ENCODE measurements at regions not wholly inside any gene's neighbourhood (a gene's known extent, or its start where the extent isn't known, plus 50 kb on each side); places are given as distances from the start of the nearest gene placed in this dataset.
"Not testable (repeated sequence)": the region's sequence is repeated elsewhere in the genome, so short reads cannot be mapped to it uniquely, and the experiment has no call there.

DNA sequence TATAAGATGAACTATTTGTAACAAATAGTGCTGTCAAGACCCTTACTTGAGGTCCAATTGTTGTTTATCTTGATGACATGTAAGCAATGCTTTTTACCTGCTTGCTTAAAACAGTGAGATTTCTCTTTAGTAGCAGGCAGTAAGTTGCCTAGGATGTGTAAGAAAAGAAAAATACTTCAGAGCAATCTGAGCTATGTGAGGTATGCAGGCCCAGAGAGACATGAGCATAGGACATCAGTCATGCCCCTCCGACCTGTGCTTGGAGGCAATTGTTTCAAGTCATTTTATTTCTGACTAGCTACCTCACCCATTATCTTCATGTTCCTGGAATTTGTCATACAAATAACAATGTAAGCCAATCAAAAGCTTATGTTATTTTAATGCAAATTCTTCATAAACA, 930.6 kb upstream of the FBXO33 start:
- FAIRE-seq, result no peak

DNA sequence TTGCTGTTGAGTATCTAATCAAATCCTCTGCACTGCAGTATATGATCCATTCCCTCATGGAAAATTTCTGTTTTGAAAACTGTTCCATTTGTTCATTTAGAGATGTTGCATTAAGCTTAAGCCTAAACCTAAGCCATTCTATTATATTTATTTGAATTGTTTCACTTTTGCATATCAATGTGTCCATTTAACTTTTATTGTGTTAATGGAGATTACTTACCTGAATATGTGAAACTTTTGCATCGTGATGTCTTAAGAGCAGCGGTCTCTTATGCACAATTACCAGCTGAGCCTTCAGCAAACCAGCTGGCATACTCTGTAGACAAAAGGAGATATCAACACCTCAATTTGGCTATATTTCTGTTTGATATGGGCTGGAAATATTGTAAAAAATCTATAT, 922.5 kb upstream of the FBXO33 start:
- ATAC-seq (no peak), DNase-seq (ENCODE audit: low read depth in 1 of 2, low spot score in 1 of 2) (no peak), FAIRE-seq (no peak)
- H3K4me3 ChIP-seq, result no peak overlapping the region
- ChIA-PET CTCF (no interaction called here), POLR2A (no interaction called here)
- H3K4me2 ChIP-seq, result no peak overlapping the region
- TF ChIP-seq, protein P1, sequence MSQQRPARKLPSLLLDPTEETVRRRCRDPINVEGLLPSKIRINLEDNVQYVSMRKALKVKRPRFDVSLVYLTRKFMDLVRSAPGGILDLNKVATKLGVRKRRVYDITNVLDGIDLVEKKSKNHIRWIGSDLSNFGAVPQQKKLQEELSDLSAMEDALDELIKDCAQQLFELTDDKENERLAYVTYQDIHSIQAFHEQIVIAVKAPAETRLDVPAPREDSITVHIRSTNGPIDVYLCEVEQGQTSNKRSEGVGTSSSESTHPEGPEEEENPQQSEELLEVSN (IDR thresholded peaks at IDR 0.05; ENCODE audit: borderline replicate concordance, low read depth), result no peak
- TF ChIP-seq, protein P2, sequence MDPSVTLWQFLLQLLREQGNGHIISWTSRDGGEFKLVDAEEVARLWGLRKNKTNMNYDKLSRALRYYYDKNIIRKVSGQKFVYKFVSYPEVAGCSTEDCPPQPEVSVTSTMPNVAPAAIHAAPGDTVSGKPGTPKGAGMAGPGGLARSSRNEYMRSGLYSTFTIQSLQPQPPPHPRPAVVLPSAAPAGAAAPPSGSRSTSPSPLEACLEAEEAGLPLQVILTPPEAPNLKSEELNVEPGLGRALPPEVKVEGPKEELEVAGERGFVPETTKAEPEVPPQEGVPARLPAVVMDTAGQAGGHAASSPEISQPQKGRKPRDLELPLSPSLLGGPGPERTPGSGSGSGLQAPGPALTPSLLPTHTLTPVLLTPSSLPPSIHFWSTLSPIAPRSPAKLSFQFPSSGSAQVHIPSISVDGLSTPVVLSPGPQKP (IDR thresholded peaks at IDR 0.05; ENCODE audit: low read depth, low read length), result no peak
- TF ChIP-seq POLR2AphosphoS2 (conservative IDR thresholded peaks at IDR 0.05; ENCODE audit: low read length) (no peak), ZFP36 (IDR thresholded peaks at IDR 0.05; ENCODE audit: borderline replicate concordance, partially characterized antibody) (no peak)
- no peak overlapping the region for H3K27ac ChIP-seq
- no peaks in the 10 kb centered on the region for H3K4me1 ChIP-seq
- no peaks in the 10 kb centered on the region for H3K9me3 ChIP-seq
- 5% methylated on average over 2 of the region's 2 CpGs for WGBS (ENCODE audit: missing lambda C conversion rate)

More for the DNA sequence above, 930.6 kb upstream of the FBXO33 start:
- no peaks in the 10 kb centered on the region for H3K4me1 ChIP-seq
- DNase-seq (ENCODE audit: low read depth in 1 of 2, low spot score in 1 of 2) (no peak), ATAC-seq (no peak)
- H3K4me3 ChIP-seq, result no peak overlapping the region
- TF ChIP-seq FOSL2 (IDR thresholded peaks at IDR 0.05), result no peak
- TF ChIP-seq FOSL2 (CRISPR knock-in tag; IDR thresholded peaks at IDR 0.05), result no peak
- no peak for TF ChIP-seq BHLHE40 (IDR thresholded peaks at IDR 0.05; ENCODE audit: low read depth, low read length)
- TF ChIP-seq JUNB (IDR thresholded peaks at IDR 0.05), result no peak
- TF ChIP-seq RFX5 (IDR thresholded peaks at IDR 0.05), result no peak
- TF ChIP-seq TFCP2L1 (CRISPR knock-in tag; IDR thresholded peaks at IDR 0.05), result no peak
- TF ChIP-seq POLR2A (IDR thresholded peaks at IDR 0.05; ENCODE audit: low read length), result no peak
- TF ChIP-seq ESRRA (IDR thresholded peaks at IDR 0.05; ENCODE audit: borderline replicate concordance, low read length), result no peak
- no peak for TF ChIP-seq PHF8 (IDR thresholded peaks at IDR 0.05; ENCODE audit: borderline replicate concordance, low read depth)
- TF ChIP-seq, protein P3, sequence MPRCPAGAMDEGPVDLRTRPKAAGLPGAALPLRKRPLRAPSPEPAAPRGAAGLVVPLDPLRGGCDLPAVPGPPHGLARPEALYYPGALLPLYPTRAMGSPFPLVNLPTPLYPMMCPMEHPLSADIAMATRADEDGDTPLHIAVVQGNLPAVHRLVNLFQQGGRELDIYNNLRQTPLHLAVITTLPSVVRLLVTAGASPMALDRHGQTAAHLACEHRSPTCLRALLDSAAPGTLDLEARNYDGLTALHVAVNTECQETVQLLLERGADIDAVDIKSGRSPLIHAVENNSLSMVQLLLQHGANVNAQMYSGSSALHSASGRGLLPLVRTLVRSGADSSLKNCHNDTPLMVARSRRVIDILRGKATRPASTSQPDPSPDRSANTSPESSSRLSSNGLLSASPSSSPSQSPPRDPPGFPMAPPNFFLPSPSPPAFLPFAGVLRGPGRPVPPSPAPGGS (IDR thresholded peaks at IDR 0.05), result no peak
- 3% methylated on average over 1 of the region's 1 CpG for WGBS (ENCODE audit: missing lambda C conversion rate)
- ChIA-PET POLR2A (no interaction called here), CTCF (no interaction called here)
- H3K27ac ChIP-seq, result no peak overlapping the region
- no peak overlapping the region for H3K4me2 ChIP-seq
- no peaks in the 10 kb centered on the region for H3K9me3 ChIP-seq

DNA sequence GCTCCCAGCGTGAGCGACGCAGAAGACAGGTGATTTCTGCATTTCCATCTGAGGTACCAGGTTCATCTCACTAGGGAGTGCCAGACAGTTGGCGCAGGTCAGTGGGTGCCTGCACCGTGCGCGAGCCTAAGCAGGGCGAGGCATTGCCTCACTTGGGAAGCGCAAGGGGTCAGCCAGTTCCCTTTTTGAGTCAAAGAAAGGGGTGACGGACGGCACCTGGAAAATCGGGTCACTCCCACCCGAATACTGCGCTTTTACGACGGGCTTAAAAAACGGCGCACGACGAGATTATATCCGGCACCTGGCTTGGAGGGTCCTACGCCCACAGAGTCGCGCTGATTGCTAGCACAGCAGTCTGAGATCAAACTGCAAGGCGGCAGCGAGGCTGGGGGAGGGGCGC, 915.9 kb upstream of the FBXO33 start:
- ATAC-seq; H3K27ac ChIP-seq; FAIRE-seq; H3K4me3 ChIP-seq; CTCF ChIA-PET; H3K4me1 ChIP-seq; POLR2A ChIA-PET; H3K4me2 ChIP-seq; DNase-seq (ENCODE audit: low read depth in 1 of 2, low spot score in 1 of 2); H3K9me3 ChIP-seq: not testable (repeated sequence)
- WGBS (ENCODE audit: missing lambda C conversion rate), result 61% methylated on average over 23 of the region's 27 CpGs

DNA sequence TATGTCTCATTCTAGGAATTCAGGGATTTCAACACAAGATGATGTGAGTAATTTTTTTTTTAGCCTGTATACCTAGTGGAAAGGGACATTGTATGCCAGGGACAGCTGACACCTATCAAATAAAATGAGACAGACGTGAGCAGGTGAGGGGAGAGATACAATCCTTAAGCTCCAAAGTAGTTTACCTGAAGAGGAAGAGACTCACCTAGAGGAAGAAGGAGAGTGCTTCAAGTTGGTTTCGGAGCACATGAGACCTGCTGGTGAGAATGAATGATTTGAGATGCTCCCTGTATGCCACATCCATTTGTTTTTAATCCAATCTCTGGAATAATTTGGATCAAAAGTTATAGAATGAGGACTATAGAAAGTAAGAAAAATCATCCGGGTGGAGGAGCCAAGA, 915.4 kb upstream of the FBXO33 start:
- TF ChIP-seq TFCP2L1 (CRISPR knock-in tag; IDR thresholded peaks at IDR 0.05), result no peak
- TF ChIP-seq CEBPB (IDR thresholded peaks at IDR 0.05), result no peak
- no peak for TF ChIP-seq ZNF302 (CRISPR knock-in tag; IDR thresholded peaks at IDR 0.05)
- no peak for TF ChIP-seq FOSB (CRISPR knock-in tag; IDR thresholded peaks at IDR 0.05)
- no peak for TF ChIP-seq CBX2 (IDR thresholded peaks at IDR 0.05; ENCODE audit: borderline replicate concordance, low read depth)
- no peak for TF ChIP-seq PHF8 (IDR thresholded peaks at IDR 0.05; ENCODE audit: borderline replicate concordance, low read depth)
- TF ChIP-seq, protein P4, sequence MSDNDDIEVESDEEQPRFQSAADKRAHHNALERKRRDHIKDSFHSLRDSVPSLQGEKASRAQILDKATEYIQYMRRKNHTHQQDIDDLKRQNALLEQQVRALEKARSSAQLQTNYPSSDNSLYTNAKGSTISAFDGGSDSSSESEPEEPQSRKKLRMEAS (IDR thresholded peaks at IDR 0.05), result no peak
- TF ChIP-seq SMC3 (IDR thresholded peaks at IDR 0.05), result no peak
- TF ChIP-seq RFX5 (IDR thresholded peaks at IDR 0.05), result no peak
- TF ChIP-seq POLR2A (IDR thresholded peaks at IDR 0.05; ENCODE audit: low read length), result no peak
- no peak for TF ChIP-seq NR3C1 (IDR thresholded peaks at IDR 0.05)
- TF ChIP-seq JUNB (IDR thresholded peaks at IDR 0.05), result no peak
- TF ChIP-seq MAZ (IDR thresholded peaks at IDR 0.05; ENCODE audit: borderline replicate concordance, low read depth, low read length), result no peak
- TF ChIP-seq, protein P5, sequence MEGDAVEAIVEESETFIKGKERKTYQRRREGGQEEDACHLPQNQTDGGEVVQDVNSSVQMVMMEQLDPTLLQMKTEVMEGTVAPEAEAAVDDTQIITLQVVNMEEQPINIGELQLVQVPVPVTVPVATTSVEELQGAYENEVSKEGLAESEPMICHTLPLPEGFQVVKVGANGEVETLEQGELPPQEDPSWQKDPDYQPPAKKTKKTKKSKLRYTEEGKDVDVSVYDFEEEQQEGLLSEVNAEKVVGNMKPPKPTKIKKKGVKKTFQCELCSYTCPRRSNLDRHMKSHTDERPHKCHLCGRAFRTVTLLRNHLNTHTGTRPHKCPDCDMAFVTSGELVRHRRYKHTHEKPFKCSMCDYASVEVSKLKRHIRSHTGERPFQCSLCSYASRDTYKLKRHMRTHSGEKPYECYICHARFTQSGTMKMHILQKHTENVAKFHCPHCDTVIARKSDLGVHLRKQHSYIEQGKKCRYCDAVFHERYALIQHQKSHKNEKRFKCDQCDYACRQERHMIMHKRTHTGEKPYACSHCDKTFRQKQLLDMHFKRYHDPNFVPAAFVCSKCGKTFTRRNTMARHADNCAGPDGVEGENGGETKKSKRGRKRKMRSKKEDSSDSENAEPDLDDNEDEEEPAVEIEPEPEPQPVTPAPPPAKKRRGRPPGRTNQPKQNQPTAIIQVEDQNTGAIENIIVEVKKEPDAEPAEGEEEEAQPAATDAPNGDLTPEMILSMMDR (IDR thresholded peaks at IDR 0.05), result no peak
- TF ChIP-seq RNF2 (IDR thresholded peaks at IDR 0.05; ENCODE audit: borderline replicate concordance, low read depth), result no peak
- TF ChIP-seq, protein P6, sequence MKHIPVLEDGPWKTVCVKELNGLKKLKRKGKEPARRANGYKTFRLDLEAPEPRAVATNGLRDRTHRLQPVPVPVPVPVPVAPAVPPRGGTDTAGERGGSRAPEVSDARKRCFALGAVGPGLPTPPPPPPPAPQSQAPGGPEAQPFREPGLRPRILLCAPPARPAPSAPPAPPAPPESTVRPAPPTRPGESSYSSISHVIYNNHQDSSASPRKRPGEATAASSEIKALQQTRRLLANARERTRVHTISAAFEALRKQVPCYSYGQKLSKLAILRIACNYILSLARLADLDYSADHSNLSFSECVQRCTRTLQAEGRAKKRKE (CRISPR knock-in tag; IDR thresholded peaks at IDR 0.05; ENCODE audit: low read depth), result no peak
- no peak for TF ChIP-seq ZSCAN20 (CRISPR knock-in tag; IDR thresholded peaks at IDR 0.05)
- POLR2A ChIA-PET, result no interaction called here
- Histone ChIP-seq H3K9me3 (no peaks in the 10 kb centered on the region), H3K4me1 (no peaks in the 10 kb centered on the region), H3K4me3 (no peak overlapping the region), H3K27ac (no peak overlapping the region), H3K4me2 (no peak overlapping the region)
- ATAC-seq, result no peak
- CTCF ChIA-PET, result no interaction called here
- no peak for DNase-seq (ENCODE audit: low read depth in 1 of 2, low spot score in 1 of 2)
- FAIRE-seq, result no peak
- 20% methylated on average over 3 of the region's 3 CpGs for WGBS (ENCODE audit: missing lambda C conversion rate)

Data from A549 (cell line).